Muscle layer of duodenum (tissue), 2 donors: ENCODE measurements at regions not wholly inside any gene's neighbourhood (a gene's known extent, or its start where the extent isn't known, plus 50 kb on each side); places are given as distances from the start of the nearest gene placed in this dataset.

ENCODE experiments used
- H3K27ac ChIP-seq: one replicate; pipeline ENCODE4 v1.7.0; 2013; ENCODE audit warnings: mild to moderate bottlenecking, low read length
- H3K27me3 ChIP-seq: one replicate; pipeline ENCODE4 v1.7.0; 2013; ENCODE audit warnings: low read depth, mild to moderate bottlenecking, control low read depth, low read length
- H3K36me3 ChIP-seq, 2 donors: one replicate each; pipeline ENCODE4 v1.7.0; 2013; ENCODE audit warnings: low read length in 2 of 2, control low read depth in 1 of 2, mild to moderate bottlenecking in 1 of 2; ENCODE audit not compliant: insufficient read depth in 2 of 2, control insufficient read depth in 1 of 2
- H3K4me1 ChIP-seq, 2 donors: one replicate each; pipeline ENCODE4 v1.7.0; 2013; ENCODE audit warnings: low read length in 2 of 2, mild to moderate bottlenecking in 2 of 2, control low read depth in 1 of 2, moderate library complexity in 1 of 2; ENCODE audit not compliant: insufficient read depth in 2 of 2, control insufficient read depth in 1 of 2
- H3K4me3 ChIP-seq, 2 donors: one replicate each; pipeline ENCODE4 v1.7.0; 2013; ENCODE audit warnings: low read length in 2 of 2, low read depth in 1 of 2, mild to moderate bottlenecking in 1 of 2
- H3K9me3 ChIP-seq, 2 donors: one replicate each; pipeline ENCODE4 v1.7.0; 2013; ENCODE audit warnings: low read length in 2 of 2, control low read depth in 1 of 2, mild to moderate bottlenecking in 1 of 2; ENCODE audit not compliant: control insufficient read depth in 1 of 2
- donor health status: healthy.

GRCh38 chr12:131347345-131347714, 363.6 kb upstream of the SFSWAP start:
- H3K4me1 ChIP-seq: peaks cover 0 to 4% of the 10 kb centered on the region in 2 donors
- H3K9me3 ChIP-seq: no peaks in the 10 kb centered on the region
- no peak overlapping the region for H3K4me3 ChIP-seq
- H3K27me3 ChIP-seq: no peaks in the 10 kb centered on the region
- H3K27ac ChIP-seq: no peak overlapping the region
- no peaks in the 10 kb centered on the region for H3K36me3 ChIP-seq

GRCh38 chr12:131347732-131348131, 363.2 kb upstream of the SFSWAP start:
- no peak overlapping the region for H3K27ac ChIP-seq
- no peaks in the 10 kb centered on the region for H3K9me3 ChIP-seq
- H3K27me3 ChIP-seq: no peaks in the 10 kb centered on the region
- H3K4me1 ChIP-seq: peaks cover 0 to 4% of the 10 kb centered on the region in 2 donors
- no peaks in the 10 kb centered on the region for H3K36me3 ChIP-seq
- H3K4me3 ChIP-seq: no peak overlapping the region

GRCh38 chr12:131348231-131348630, 362.7 kb upstream of the SFSWAP start:
- Histone ChIP-seq H3K4me1 (peaks cover 0 to 4% of the 10 kb centered on the region in 2 donors), H3K36me3 (no peaks in the 10 kb centered on the region), H3K27me3 (no peaks in the 10 kb centered on the region), H3K9me3 (no peaks in the 10 kb centered on the region), H3K4me3 (no peak overlapping the region), H3K27ac (no peak overlapping the region)

- H3K4me1 ChIP-seq: peaks cover 0 to 4% of the 10 kb centered on the region in 2 donors
- H3K9me3 ChIP-seq: no peaks in the 10 kb centered on the region
- H3K4me3 ChIP-seq: no peak overlapping the region
- H3K36me3 ChIP-seq: no peaks in the 10 kb centered on the region
- H3K27ac ChIP-seq: no peak overlapping the region
- H3K27me3 ChIP-seq: no peaks in the 10 kb centered on the region
Observed at GRCh38 chr12:131348646-131349045, 362.2 kb upstream of the SFSWAP start.

GRCh38 chr12:131349397-131350127, 361.3 kb upstream of the SFSWAP start:
- H3K4me3 ChIP-seq: no peak overlapping the region
- no peaks in the 10 kb centered on the region for H3K36me3 ChIP-seq
- no peaks in the 10 kb centered on the region for H3K9me3 ChIP-seq
- H3K27me3 ChIP-seq: no peaks in the 10 kb centered on the region
- peaks cover 0 to 4% of the 10 kb centered on the region in 2 donors for H3K4me1 ChIP-seq
- H3K27ac ChIP-seq: no peak overlapping the region

- no peaks in the 10 kb centered on the region for H3K36me3 ChIP-seq
- no peaks in the 10 kb centered on the region for H3K9me3 ChIP-seq
- H3K27me3 ChIP-seq: no peaks in the 10 kb centered on the region
- no peak overlapping the region for H3K4me3 ChIP-seq
- peaks cover 0 to 4% of the 10 kb centered on the region in 2 donors for H3K4me1 ChIP-seq
- no peak overlapping the region for H3K27ac ChIP-seq
Observed at GRCh38 chr12:131350943-131351318, 360.0 kb upstream of the SFSWAP start.

GRCh38 chr12:131351319-131352028, 359.4 kb upstream of the SFSWAP start:
- Histone ChIP-seq H3K36me3 (no peaks in the 10 kb centered on the region), H3K9me3 (no peaks in the 10 kb centered on the region), H3K27ac (no peak overlapping the region), H3K4me1 (peaks cover 0 to 4% of the 10 kb centered on the region in 2 donors), H3K27me3 (no peaks in the 10 kb centered on the region), H3K4me3 (no peak overlapping the region)

GRCh38 chr12:131352296-131352900, 358.5 kb upstream of the SFSWAP start:
- no peak overlapping the region for H3K4me3 ChIP-seq
- no peaks in the 10 kb centered on the region for H3K27me3 ChIP-seq
- no peak overlapping the region for H3K27ac ChIP-seq
- H3K36me3 ChIP-seq: no peaks in the 10 kb centered on the region
- no peaks in the 10 kb centered on the region for H3K9me3 ChIP-seq
- H3K4me1 ChIP-seq: peaks cover 0 to 4% of the 10 kb centered on the region in 2 donors

GRCh38 chr12:131353376-131353775, 357.5 kb upstream of the SFSWAP start:
- H3K9me3 ChIP-seq: no peaks in the 10 kb centered on the region
- H3K27ac ChIP-seq: no peak overlapping the region
- H3K4me3 ChIP-seq: no peak overlapping the region
- H3K4me1 ChIP-seq: peaks cover 0 to 4% of the 10 kb centered on the region in 2 donors
- H3K36me3 ChIP-seq: no peaks in the 10 kb centered on the region
- H3K27me3 ChIP-seq: no peaks in the 10 kb centered on the region

GRCh38 chr12:131353826-131354225, 357.1 kb upstream of the SFSWAP start:
- no peak overlapping the region for H3K27ac ChIP-seq
- H3K27me3 ChIP-seq: no peaks in the 10 kb centered on the region
- H3K36me3 ChIP-seq: no peaks in the 10 kb centered on the region
- H3K4me3 ChIP-seq: no peak overlapping the region
- H3K4me1 ChIP-seq: peaks cover 0 to 1% of the 10 kb centered on the region in 2 donors
- H3K9me3 ChIP-seq: no peaks in the 10 kb centered on the region

GRCh38 chr12:131355361-131356245, 355.3 kb upstream of the SFSWAP start:
- Histone ChIP-seq H3K4me3 (no peak overlapping the region), H3K9me3 (no peaks in the 10 kb centered on the region), H3K27me3 (no peaks in the 10 kb centered on the region), H3K27ac (no peak overlapping the region), H3K36me3 (no peaks in the 10 kb centered on the region), H3K4me1 (no peaks in the 10 kb centered on the region)
